Sciatic nerve (tissue), 2 donors: ENCODE measurements at regions not wholly inside any gene's neighbourhood (a gene's known extent, or its start where the extent isn't known, plus 50 kb on each side); places are given as distances from the start of the nearest gene placed in this dataset.
A peak's percentile ranks its signal among the peaks of the same experiment; 100 is the strongest.

Source experiments
- ATAC-seq: fragments of 200-7000 bp; cut with Tn5 transposase; one replicate; pipeline ENCODE4 v1.9.1; 2020; ENCODE audit warnings: mild to moderate bottlenecking, moderate library complexity
- DNase-seq: peaks from one replicate; pipeline ENCODE4 v3.0.0-alpha.2; 2020; ENCODE audit warnings: low spot score
- intact Hi-C: fragments of 100-400 bp; cut with DNase I; formaldehyde crosslinking; loops from one replicate; pipeline ENCODE4 v1.14.2; 2022
- donor health status: DM: no; HTN: no; CAD: no.
- donor health status: DM: no; HTN: no; CAD: no.

- intact Hi-C loops: no loop called here
- DNase-seq (no peak), ATAC-seq (no peak)
Measured at GRCh38 chr17:77785312-77785905, 173.1 kb upstream of the TNRC6C start.

GRCh38 chr17:77786090-77786489 lies 172.4 kb upstream of the TNRC6C start:
- no peak for ATAC-seq
- intact Hi-C loops: no loop called here
- no peak for DNase-seq

- ATAC-seq (peak; percentile 60), DNase-seq (no peak)
- intact Hi-C loops: no loop called here
Measured at GRCh38 chr17:77786740-77787505, 171.6 kb upstream of the TNRC6C start.

- ATAC-seq (no peak), DNase-seq (no peak)
- intact Hi-C loops: no loop called here
Measured at GRCh38 chr17:77790143-77790829, 168.2 kb upstream of the TNRC6C start.

- DNase-seq: no peak
- intact Hi-C loops: no loop called here
- no peak for ATAC-seq
Measured at GRCh38 chr17:77792626-77793025, 165.9 kb upstream of the TNRC6C start.

GRCh38 chr17:77793146-77793970 lies 165.1 kb upstream of the TNRC6C start:
- DNase-seq (no peak), ATAC-seq (no peak)
- intact Hi-C loops: no loop called here

GRCh38 chr17:77793971-77794235 lies 164.6 kb upstream of the TNRC6C start:
- no peak for ATAC-seq
- intact Hi-C loops: no loop called here
- no peak for DNase-seq

GRCh38 chr17:77794846-77795245 lies 163.7 kb upstream of the TNRC6C start:
- ATAC-seq (no peak), DNase-seq (no peak)
- intact Hi-C loops: no loop called here

GRCh38 chr17:77795685-77796084 lies 162.8 kb upstream of the TNRC6C start:
- intact Hi-C loops: no loop called here
- no peak for DNase-seq
- ATAC-seq: no peak

GRCh38 chr17:77796176-77796860 lies 162.2 kb upstream of the TNRC6C start:
- ATAC-seq (peak; percentile 59), DNase-seq (no peak)
- intact Hi-C loops: no loop called here

GRCh38 chr17:77798031-77798430 lies 160.5 kb upstream of the TNRC6C start:
- DNase-seq (no peak), ATAC-seq (no peak)
- intact Hi-C loops: no loop called here

GRCh38 chr17:77798481-77798880 lies 160.0 kb upstream of the TNRC6C start:
- intact Hi-C loops: no loop called here
- no peak for ATAC-seq
- DNase-seq: no peak

GRCh38 chr17:77800816-77801215 lies 157.7 kb upstream of the TNRC6C start:
- DNase-seq: no peak
- no peak for ATAC-seq
- intact Hi-C loops: no loop called here

- ATAC-seq (no peak), DNase-seq (no peak)
- intact Hi-C loops: no loop called here
Measured at GRCh38 chr17:77801545-77802332, 156.8 kb upstream of the TNRC6C start.

- no peak for ATAC-seq
- intact Hi-C loops: no loop called here
- no peak for DNase-seq
Measured at GRCh38 chr17:77802333-77802615, 156.2 kb upstream of the TNRC6C start.

GRCh38 chr17:77802811-77803220 lies 155.7 kb upstream of the TNRC6C start:
- peak; percentile 81 for ATAC-seq
- intact Hi-C loops: no loop called here

GRCh38 chr17:77803726-77804125 lies 154.8 kb upstream of the TNRC6C start:
- DNase-seq: no peak
- intact Hi-C loops: no loop called here
- ATAC-seq: no peak

More at GRCh38 chr17:77802811-77803220, 155.7 kb upstream of the TNRC6C start:
- DNase-seq: no peak

GRCh38 chr17:77804796-77805426 lies 153.6 kb upstream of the TNRC6C start:
- no peak for DNase-seq
- ATAC-seq: no peak
- intact Hi-C loops: no loop called here
